ENCODE measurements at regions not wholly inside any gene's neighbourhood (a gene's known extent, or its start where the extent isn't known, plus 50 kb on each side); places are given as distances from the start of the nearest gene placed in this dataset.
A peak's percentile ranks its signal among the peaks of the same experiment; 100 is the strongest.

DNA sequence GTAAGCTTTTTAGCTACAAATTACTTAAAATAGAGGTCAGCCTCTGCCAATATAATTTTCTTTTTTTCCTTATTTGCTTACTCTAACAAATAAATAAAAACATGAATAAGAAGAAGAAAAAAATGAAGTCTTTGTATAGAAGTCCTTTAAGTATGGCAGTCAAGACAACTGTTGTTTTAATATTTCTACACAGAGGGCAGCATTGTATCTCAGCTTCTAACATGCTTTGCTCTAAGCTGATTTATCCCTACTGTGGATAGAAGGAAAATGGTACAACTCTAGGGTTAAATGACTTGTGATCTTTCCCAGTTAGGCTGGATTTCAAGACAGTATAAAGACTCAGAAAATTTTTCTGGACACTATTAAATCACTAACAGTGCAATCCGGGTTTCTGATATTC lies 104.3 kb upstream of the MEIS2 start:
- no peaks in the 10 kb centered on the region for H3K9me3 ChIP-seq
- DNase-seq (no peak), ATAC-seq (no peak)
- 54 to 60% methylated on average over 1 of the region's 1 CpG for WGBS, 2 donors
- H3K27ac ChIP-seq: no peak overlapping the region
- H3K4me1 ChIP-seq: no peaks in the 10 kb centered on the region
- TF ChIP-seq POLR2A (IDR thresholded peaks at IDR 0.05) (no peak), CTCF (IDR thresholded peaks at IDR 0.05) (peak in 1 of 7 experiments; percentile 10)
- intact Hi-C loops (cut with DNase I): no loop called here
- no peaks in the 10 kb centered on the region for H3K36me3 ChIP-seq (replicated peaks in 1 of 2; ENCODE audit: insufficient read depth in 1 of 2, low read depth in 2 of 2)
- no peak overlapping the region for H3K4me3 ChIP-seq
- no peaks in the 10 kb centered on the region for H3K27me3 ChIP-seq

DNA sequence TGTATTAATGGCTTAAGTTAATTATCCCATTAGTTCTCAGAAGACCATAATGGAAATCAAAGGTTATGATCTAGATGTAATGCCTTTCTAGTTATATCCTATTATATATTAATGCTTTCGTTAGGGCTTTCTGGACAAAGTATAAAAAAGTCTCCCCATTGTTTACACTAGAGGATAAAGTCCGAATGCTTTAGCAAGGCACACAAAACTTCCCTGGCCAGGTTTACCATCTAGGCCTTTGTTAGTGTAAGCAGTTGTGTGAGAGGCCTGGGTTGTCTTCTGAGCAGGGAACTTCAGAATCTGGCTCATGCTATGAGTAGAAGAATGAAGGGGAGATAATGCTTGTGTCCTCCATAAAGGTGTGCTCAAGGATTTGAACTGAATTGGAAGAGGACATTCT lies 106.3 kb upstream of the MEIS2 start:
- no peaks in the 10 kb centered on the region for H3K9me3 ChIP-seq

GRCh38 chr15:37208146-37209040 lies 108.0 kb upstream of the MEIS2 start:
- no peak for ATAC-seq

More for the DNA sequence above, 106.3 kb upstream of the MEIS2 start:
- no peak overlapping the region for H3K4me3 ChIP-seq
- no peak for TF ChIP-seq CTCF (IDR thresholded peaks at IDR 0.05)
- TF ChIP-seq POLR2A (IDR thresholded peaks at IDR 0.05): no peak
- intact Hi-C loops (cut with DNase I): no loop called here
- H3K27ac ChIP-seq: no peak overlapping the region
- no peaks in the 10 kb centered on the region for H3K4me1 ChIP-seq
- ATAC-seq: no peak
- 22 to 46% methylated on average over 2 of the region's 2 CpGs for WGBS, 2 donors
- no peak for DNase-seq
- no peaks in the 10 kb centered on the region for H3K27me3 ChIP-seq
- no peaks in the 10 kb centered on the region for H3K36me3 ChIP-seq (replicated peaks in 1 of 2; ENCODE audit: insufficient read depth in 1 of 2, low read depth in 2 of 2)

DNA sequence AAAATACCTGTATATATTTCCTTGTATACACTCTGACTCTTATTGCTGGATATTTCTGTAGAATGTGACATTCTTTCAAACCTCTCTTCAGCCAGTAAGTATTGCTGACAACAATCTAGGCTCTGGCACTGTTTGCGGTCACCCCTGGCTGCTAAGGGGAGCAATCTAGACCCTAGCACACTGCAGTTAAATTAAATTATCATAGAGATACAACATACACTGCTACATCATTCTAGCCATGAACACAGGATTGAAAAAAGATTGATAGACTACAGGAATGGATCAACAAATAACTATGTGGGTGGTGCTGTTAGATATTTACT lies 108.7 kb upstream of the MEIS2 start:
- Histone ChIP-seq H3K4me3 (no peak overlapping the region), H3K4me1 (no peaks in the 10 kb centered on the region), H3K27me3 (no peaks in the 10 kb centered on the region), H3K9me3 (no peaks in the 10 kb centered on the region), H3K27ac (no peak overlapping the region), H3K36me3 (replicated peaks in 1 of 2; ENCODE audit: insufficient read depth in 1 of 2, low read depth in 2 of 2) (no peaks in the 10 kb centered on the region)
- DNase-seq (no peak), ATAC-seq (no peak)
- TF ChIP-seq CTCF (IDR thresholded peaks at IDR 0.05) (no peak), POLR2A (IDR thresholded peaks at IDR 0.05) (no peak)
- WGBS, 2 donors: 72 to 95% methylated on average over 1 of the region's 1 CpG
- intact Hi-C loops (cut with DNase I): no loop called here

More at GRCh38 chr15:37208146-37209040, 108.0 kb upstream of the MEIS2 start:
- Histone ChIP-seq H3K27me3 (no peaks in the 10 kb centered on the region), H3K4me1 (no peaks in the 10 kb centered on the region), H3K27ac (no peak overlapping the region), H3K36me3 (replicated peaks in 1 of 2; ENCODE audit: insufficient read depth in 1 of 2, low read depth in 2 of 2) (no peaks in the 10 kb centered on the region), H3K9me3 (no peaks in the 10 kb centered on the region), H3K4me3 (no peak overlapping the region)
- intact Hi-C loops (cut with DNase I): no loop called here
- no peak for DNase-seq
- 73% methylated on average over 3 of the region's 3 CpGs for WGBS, 2 donors
- TF ChIP-seq POLR2A (IDR thresholded peaks at IDR 0.05) (no peak), CTCF (IDR thresholded peaks at IDR 0.05) (no peak)

- H3K9me3 ChIP-seq: peaks cover 0 to 8% (median 0%) of the 10 kb centered on the region in 3 donors
- no peaks in the 10 kb centered on the region for H3K4me1 ChIP-seq
- no peak overlapping the region for H3K27ac ChIP-seq
- no peak for TF ChIP-seq CTCF (IDR thresholded peaks at IDR 0.05)
- no peak for TF ChIP-seq POLR2A (IDR thresholded peaks at IDR 0.05)
- ATAC-seq: no peak
- no peaks in the 10 kb centered on the region for H3K27me3 ChIP-seq
- no peak overlapping the region for H3K4me3 ChIP-seq
- DNase-seq: no peak
- WGBS, 2 donors: 71 to 81% methylated on average over 1 of the region's 1 CpG
- intact Hi-C loops (cut with DNase I): no loop called here
- H3K36me3 ChIP-seq (replicated peaks in 1 of 2; ENCODE audit: insufficient read depth in 1 of 2, low read depth in 2 of 2): no peaks in the 10 kb centered on the region
Measured at GRCh38 chr15:37217567-37217966, 117.2 kb upstream of the MEIS2 start.
